GM13976 (cell line): ENCODE measurements at regions not wholly inside any gene's neighbourhood (a gene's known extent, or its start where the extent isn't known, plus 50 kb on each side); places are given as distances from the start of the nearest gene placed in this dataset.

ENCODE experiments used
- DNase-seq: peaks from one replicate; pipeline ENCODE4 v3.0.0; 2012; ENCODE audit warnings: low spot score
- in situ Hi-C: fragments of 300-500 bp; cut with MboI; formaldehyde crosslinking; loops from one replicate; pipeline ENCODE4 v1.12.0; 2022; ENCODE audit warnings: low sequenced_read_pairs, mixed read lengths, inconsistent platforms; ENCODE audit not compliant: unreplicated experiment
- TF ChIP-seq, protein P1 (sequence below): IDR thresholded peaks from 2 replicates; pipeline ENCODE4 v1.5.1; 2012; ENCODE audit warnings: borderline replicate concordance, mild to moderate bottlenecking; ENCODE audit not compliant: insufficient read depth; ENCODE audit errors: extremely low read depth, missing control alignments, control extremely low read depth

DNA sequence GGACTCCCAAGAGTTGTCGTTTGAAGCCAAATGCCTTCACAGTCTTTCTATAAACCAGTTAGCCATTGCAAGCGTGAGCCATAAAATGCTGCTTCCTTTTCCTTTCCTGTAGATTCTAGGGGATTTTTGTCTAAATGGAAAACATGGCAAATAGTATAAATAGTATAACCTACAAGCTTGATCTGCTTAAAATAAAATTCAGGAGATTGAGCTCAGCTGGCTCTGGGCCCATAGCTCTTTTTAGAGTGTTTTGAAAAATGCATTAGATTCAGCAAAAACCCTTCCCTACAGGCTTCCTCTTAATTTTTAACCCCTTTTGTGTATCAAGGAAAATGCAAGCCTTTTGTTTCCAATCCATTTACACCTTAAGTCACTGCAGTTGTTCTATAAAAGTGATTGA is 190.1 kb upstream of the GDF10 start:
- in situ Hi-C loops: no loop called here
- DNase-seq: no peak
- TF ChIP-seq, protein P1, sequence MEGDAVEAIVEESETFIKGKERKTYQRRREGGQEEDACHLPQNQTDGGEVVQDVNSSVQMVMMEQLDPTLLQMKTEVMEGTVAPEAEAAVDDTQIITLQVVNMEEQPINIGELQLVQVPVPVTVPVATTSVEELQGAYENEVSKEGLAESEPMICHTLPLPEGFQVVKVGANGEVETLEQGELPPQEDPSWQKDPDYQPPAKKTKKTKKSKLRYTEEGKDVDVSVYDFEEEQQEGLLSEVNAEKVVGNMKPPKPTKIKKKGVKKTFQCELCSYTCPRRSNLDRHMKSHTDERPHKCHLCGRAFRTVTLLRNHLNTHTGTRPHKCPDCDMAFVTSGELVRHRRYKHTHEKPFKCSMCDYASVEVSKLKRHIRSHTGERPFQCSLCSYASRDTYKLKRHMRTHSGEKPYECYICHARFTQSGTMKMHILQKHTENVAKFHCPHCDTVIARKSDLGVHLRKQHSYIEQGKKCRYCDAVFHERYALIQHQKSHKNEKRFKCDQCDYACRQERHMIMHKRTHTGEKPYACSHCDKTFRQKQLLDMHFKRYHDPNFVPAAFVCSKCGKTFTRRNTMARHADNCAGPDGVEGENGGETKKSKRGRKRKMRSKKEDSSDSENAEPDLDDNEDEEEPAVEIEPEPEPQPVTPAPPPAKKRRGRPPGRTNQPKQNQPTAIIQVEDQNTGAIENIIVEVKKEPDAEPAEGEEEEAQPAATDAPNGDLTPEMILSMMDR: no peak

DNA sequence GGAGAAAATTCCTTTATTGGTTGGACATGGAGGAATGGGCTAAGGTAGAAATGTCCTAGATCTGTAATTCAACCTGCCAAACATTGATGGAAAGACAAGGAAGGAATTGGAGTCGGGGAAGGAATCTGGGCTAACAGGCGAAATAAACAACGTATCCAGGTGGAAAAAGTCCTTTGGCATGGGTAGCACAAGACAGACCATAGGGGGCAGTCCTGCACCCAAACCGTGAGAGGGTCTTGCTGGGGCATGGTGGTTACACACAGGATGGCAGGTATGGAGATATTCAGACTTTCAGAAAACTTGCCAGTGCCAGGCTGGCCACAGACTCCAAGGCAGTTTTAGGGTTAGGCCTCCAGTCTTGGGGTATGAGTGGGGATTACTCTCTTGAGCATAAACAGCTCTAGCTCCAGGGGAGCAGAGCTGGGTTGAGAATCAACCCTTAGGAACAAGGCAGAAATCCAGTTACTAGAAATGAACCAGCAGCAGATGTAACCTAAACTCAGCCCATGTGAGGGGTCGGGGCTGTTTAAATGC is 188.6 kb upstream of the GDF10 start:
- TF ChIP-seq, protein P1: no peak
- in situ Hi-C loops: no loop called here
- DNase-seq: no peak

DNA sequence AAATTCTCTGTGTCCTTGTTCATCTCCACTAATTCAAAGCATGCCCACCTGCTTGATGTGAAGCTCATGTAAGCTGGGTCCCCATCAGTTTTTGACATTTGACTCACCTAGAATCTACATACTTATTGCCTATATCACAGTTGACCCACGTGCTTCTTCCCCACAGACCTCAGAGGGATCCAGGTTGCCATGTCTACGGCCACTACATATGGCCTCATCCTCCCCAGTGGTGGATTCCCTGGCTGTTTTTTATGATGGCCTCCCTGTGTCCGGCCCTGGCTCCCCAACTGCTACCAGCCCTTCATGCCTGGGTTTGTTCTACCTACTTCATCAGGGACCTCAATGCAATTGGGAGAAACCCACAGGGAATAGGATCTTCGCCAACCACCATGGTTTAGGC is 187.4 kb upstream of the GDF10 start:
- TF ChIP-seq, protein P1: no peak
- in situ Hi-C loops: no loop called here
- no peak for DNase-seq

DNA sequence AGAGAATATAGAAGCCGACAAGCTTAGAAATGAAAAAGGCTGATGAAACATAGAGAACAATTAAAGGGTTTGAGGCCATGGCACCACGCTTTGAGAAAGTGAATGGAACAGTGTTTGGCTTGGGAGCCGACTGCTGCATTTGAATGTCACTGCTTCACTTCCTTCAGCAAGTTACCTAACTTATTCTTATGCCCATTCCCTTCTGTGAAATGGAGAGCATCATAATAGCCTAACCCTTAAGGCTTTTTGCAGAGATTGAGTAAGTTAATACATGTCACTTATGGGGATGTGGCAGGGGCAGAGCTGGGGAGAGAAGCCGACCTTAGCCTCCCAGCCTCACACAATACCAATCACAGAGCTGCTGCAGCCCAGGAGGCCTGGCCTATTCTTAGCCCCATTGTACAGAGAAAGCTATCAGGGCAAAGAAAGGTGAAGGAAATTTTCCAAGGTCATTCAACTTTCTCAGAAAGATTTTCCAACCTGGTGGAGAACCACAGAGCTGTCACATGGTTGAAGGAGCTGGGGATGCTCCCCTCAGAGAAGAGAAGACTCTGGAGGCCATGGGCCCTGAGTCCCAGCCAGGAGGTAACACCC is 186.0 kb upstream of the GDF10 start:
- TF ChIP-seq, protein P1: no peak
- DNase-seq: no peak
- in situ Hi-C loops: no loop called here

DNA sequence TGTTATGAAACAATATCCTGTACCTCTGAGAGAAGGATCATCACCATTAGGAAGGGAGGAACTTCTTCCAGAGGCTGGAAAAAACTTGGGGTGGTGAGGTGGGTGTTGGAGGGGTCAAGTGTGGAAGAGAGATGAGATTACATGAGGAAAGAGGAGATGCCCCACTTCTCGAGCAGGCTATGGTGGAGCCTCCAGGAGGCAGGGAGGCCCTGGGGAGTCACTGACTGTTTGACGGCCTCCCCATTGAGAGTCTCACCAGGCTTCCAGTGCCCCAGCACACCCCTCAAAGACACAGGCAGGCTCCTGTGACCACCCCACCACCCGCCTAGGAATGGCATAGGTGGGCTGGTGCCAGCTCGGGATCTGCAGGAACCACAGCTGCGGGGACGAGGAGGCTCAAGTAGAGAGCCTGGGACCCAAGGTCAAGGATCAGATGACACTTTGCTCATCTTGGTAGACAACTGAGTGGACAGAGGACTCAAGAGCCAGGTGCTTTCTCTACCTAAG is 185.3 kb upstream of the GDF10 start:
- no peak for DNase-seq
- in situ Hi-C loops: no loop called here
- TF ChIP-seq, protein P1: no peak

DNA sequence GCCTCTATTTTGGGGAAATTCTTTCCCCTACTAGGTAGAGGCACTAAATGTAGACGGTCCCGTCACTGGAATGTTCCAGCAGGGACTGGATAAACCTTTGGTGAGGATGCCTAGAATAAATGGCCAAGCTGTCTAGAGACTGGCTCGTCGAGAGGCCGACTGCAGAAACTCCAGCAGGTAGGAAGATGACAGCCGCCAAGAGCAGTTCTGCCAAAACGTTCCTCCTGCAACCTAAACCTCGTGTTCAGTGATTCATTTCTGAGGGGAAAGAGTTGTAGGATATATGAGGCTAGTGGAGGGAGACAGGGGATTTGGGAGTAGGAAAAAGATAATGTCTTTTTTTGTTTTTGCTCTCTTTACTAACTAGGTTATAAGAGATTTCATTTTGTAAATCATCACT is 184.7 kb upstream of the GDF10 start:
- in situ Hi-C loops: no loop called here

More for the DNA sequence above, 184.7 kb upstream of the GDF10 start:
- TF ChIP-seq, protein P1: no peak
- DNase-seq: no peak
